Bone marrow (tissue), 2 donors: ENCODE measurements at regions not wholly inside any gene's neighbourhood (a gene's known extent, or its start where the extent isn't known, plus 50 kb on each side); places are given as distances from the start of the nearest gene placed in this dataset.

Source experiments
- DNase-seq, 2 donors: peaks; one replicate each; lab custom pipeline; 2025; lab: John Stamatoyannopoulos, UW

DNA sequence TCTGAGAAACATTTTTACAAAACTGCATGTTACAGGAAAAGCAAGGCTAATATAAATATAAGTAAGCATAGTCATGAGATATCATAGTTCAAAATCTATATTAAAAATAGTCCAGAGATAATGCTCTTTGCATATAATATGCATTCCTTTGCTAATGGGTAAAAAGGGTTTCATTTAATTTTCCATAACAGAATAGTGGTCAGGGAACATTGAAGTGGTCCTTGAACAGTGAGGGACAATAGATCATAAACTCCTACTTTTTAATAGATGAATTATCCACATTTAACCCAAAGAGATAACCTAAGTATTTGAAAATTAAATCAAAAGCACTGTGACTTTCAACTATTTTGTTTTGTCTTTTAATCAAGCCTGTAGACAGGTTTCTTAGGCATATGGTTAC, 243.1 kb upstream of the ADGRB3 start:
- DNase-seq, result no peak

DNA sequence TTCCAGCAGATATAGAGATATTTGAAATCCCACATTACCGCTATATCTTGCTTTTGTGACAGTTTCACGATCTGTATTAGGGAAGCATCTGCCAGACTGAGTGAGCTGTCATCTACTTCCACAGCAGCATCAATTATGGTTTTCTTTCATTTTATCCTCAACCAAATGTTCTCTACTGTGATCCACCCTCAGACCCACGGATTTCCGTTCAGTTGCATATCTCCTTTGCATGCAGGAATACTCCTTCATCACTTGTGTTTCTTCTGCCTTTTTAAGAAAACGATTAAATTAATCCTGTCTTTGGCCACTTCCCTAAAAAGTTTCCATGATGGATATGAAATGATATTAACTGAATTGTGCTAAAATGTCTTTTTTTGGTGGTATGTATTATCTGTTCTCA, 262.1 kb upstream of the ADGRB3 start:
- DNase-seq, result no peak

DNA sequence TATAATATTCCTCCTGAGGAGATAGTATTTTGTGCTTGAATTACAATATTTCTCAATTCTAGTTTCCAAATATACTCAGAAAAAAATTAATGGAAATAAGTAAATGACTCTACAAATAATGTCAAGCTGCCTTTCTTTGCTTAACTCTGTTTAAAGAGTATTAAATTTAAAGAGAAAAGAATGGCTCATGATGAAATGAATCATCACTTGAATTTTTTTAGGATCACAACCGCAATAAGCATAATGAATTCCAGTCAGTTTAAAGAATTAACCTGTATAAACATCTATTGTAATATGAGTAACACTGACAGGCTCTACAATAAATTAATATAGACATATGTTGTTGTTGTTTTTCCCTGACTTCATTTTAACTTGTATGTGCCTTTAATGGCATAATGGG, 266.2 kb upstream of the ADGRB3 start:
- DNase-seq, result no peak

DNA sequence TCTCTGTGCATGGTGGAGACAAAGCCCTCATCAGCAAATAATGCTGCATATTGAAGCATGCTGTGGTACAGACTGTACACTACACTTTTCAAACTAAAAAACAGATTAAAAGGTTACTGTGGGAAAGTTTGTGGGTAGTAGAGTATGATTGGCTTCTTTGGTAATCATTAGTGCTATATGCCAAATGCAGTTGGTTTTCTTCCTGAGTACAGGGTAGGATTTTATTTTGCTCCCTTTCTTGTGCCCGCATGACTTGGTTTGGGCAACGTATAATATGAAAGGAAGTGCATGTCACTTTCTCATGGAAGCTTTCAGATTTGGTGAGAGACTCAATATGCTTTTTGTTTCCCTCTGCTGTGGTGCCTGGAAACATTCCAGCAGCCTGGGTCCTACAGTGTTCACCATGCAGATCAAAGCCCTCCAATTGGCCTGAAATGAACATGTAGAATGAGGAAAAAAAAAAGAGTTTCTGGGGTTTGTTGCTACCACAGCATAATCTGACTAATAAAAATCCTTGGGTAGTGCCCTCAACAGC, 270.7 kb upstream of the ADGRB3 start:
- DNase-seq, result no peak

GRCh38 chr6:68343901-68344300, 291.2 kb upstream of the ADGRB3 start:
- no peak for DNase-seq

GRCh38 chr6:68342286-68342685, 292.8 kb upstream of the ADGRB3 start:
- DNase-seq, result no peak

DNA sequence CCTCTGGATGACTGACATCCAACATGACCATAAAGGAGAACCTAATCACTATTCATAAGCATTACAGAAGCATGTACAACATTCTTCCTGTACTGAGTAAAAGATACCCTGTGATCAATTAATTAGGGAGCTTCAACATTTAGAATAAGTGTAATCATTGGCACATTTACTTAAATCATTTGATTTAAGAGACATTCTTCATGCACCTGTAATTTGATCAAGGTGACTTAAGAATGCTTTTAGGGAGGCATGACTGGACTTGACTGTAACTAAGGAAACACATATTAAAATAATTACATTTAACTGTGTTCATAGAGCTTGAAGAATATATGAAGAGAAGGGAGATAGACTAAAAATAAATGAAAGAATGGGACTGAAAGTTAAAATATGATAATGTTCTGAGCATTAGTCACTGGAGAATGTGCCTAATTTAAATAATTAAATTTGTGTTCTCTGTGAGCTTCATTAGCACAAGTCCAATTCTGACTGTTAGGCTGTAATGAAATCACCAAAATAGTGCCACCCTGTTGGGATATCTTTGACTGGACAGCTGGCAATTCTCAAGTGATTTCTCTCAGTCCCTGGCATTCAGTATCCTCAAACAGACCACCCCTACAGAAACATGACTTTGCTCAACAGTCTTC, 295.5 kb upstream of the ADGRB3 start:
- DNase-seq, result no peak

- DNase-seq, result no peak
Measured at GRCh38 chr6:68333442-68333841, 301.6 kb upstream of the ADGRB3 start.

- DNase-seq, result no peak
Measured at GRCh38 chr6:68328156-68328555, 306.9 kb upstream of the ADGRB3 start.

- no peak for DNase-seq
Measured at GRCh38 chr6:68326762-68327161, 308.3 kb upstream of the ADGRB3 start.

GRCh38 chr6:68317366-68317765, 317.7 kb upstream of the ADGRB3 start:
- DNase-seq, result no peak

GRCh38 chr6:68313911-68314310, 321.2 kb upstream of the ADGRB3 start:
- no peak for DNase-seq

GRCh38 chr6:68307301-68307700, 327.8 kb upstream of the ADGRB3 start:
- no peak for DNase-seq

GRCh38 chr6:68296126-68296525, 339.0 kb upstream of the ADGRB3 start:
- DNase-seq, result no peak

GRCh38 chr6:68282646-68283045, 352.4 kb upstream of the ADGRB3 start:
- DNase-seq, result no peak

GRCh38 chr6:68279793-68280557, 355.1 kb upstream of the ADGRB3 start:
- no peak for DNase-seq

GRCh38 chr6:68273297-68273696, 361.8 kb upstream of the ADGRB3 start:
- no peak for DNase-seq

- no peak for DNase-seq
Measured at GRCh38 chr6:68256391-68256790, 378.7 kb upstream of the ADGRB3 start.

DNA sequence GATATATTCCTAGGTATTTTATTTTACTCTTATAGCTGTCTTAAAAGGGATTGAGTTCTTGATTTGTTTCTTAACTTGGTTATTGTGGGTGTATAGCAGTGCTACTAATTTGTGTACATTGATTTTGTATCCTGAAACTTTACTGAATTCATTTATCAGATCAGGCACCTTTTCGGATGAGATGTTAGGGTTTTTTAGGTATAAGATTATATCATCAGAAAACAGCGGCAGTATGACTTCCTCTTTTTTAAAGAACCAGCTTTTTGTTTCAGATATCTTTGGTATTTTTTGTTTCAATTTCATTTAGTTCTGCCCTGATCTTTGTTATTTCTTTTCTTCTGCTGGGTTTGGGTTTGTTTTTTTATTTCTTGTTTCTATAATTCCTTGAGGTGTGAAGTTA, 382.4 kb upstream of the ADGRB3 start:
- DNase-seq, result no peak

GRCh38 chr6:68247782-68248181, 387.3 kb upstream of the ADGRB3 start:
- DNase-seq, result no peak

DNA sequence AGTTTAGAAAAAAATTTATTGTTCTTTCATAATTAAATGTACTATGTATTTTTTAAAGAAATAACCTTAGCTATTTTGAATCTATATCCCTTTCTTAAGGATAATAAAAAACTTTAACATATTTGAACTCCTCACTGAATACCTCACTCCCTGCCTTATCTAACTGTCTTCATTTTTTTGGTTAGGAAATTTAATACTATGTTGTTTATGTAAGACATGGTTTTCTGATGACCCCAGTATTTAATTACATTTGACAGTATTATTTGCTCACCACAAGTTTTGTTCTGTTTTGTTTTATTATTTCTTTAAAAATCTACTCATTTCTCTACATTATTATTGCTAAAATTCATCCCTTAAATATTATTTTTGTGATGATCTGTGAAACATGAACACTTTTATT, 394.4 kb upstream of the ADGRB3 start:
- DNase-seq, result no peak

GRCh38 chr6:68239034-68239433, 396.0 kb upstream of the ADGRB3 start:
- no peak for DNase-seq

GRCh38 chr6:68238097-68238601, 396.9 kb upstream of the ADGRB3 start:
- DNase-seq, result no peak
